ENCODE measurements at regions not wholly inside any gene's neighbourhood (a gene's known extent, or its start where the extent isn't known, plus 50 kb on each side); places are given as distances from the start of the nearest gene placed in this dataset.

GRCh38 chr18:78758496-78758895 lies 221.1 kb upstream of the SALL3 start:
- Histone ChIP-seq H3K9me2 (ENCODE audit: insufficient read depth, low read length) (no peaks in the 10 kb centered on the region), H3K27ac (ENCODE audit: low read depth, low read length, poor library complexity, severe bottlenecking) (no peak overlapping the region), H3K36me3 (ENCODE audit: insufficient read depth, low read length) (no peaks in the 10 kb centered on the region), H3K79me2 (ENCODE audit: insufficient read depth, low read depth, low read length) (no peaks in the 10 kb centered on the region), H3K4me2 (ENCODE audit: low read length) (no peak overlapping the region), H3K9me3 (ENCODE audit: low read length) (no peaks in the 10 kb centered on the region), H3K4me3 (ENCODE audit: low read depth, low read length, poor library complexity, severe bottlenecking) (no peak overlapping the region), H4K20me1 (ENCODE audit: insufficient read depth, low read length) (no peaks in the 10 kb centered on the region), H2AFZ (ENCODE audit: low read length) (no peak overlapping the region), H3K4me1 (ENCODE audit: insufficient read depth, low read length, poor library complexity, severe bottlenecking) (no peaks in the 10 kb centered on the region)
- TF ChIP-seq CTCF (conservative IDR thresholded peaks at IDR 0.05; ENCODE audit: low read length) = no peak
- TF ChIP-seq EZH2phosphoT487 (IDR thresholded peaks at IDR 0.05; ENCODE audit: borderline replicate concordance, low read depth, low read length) = no peak
- ChIA-PET POLR2A (no interaction called here), CTCF (ENCODE audit: unreplicated experiment) (no interaction called here)
- intact Hi-C loops (cut with micrococcal nuclease; ENCODE audit: unreplicated experiment) = no loop called here
- no TSS peak for BruUV-seq (replicated peaks)
- DNase-seq (ENCODE audit: low spot score) = no peak

GRCh38 chr18:78762753-78763152 lies 216.9 kb upstream of the SALL3 start:
- Histone ChIP-seq H3K9me3 (ENCODE audit: low read length) (no peaks in the 10 kb centered on the region), H4K20me1 (ENCODE audit: insufficient read depth, low read length) (no peaks in the 10 kb centered on the region), H3K27ac (ENCODE audit: low read depth, low read length, poor library complexity, severe bottlenecking) (no peak overlapping the region), H3K9me2 (ENCODE audit: insufficient read depth, low read length) (no peaks in the 10 kb centered on the region), H3K4me2 (ENCODE audit: low read length) (no peak overlapping the region), H3K4me3 (ENCODE audit: low read depth, low read length, poor library complexity, severe bottlenecking) (no peak overlapping the region), H2AFZ (ENCODE audit: low read length) (no peak overlapping the region), H3K36me3 (ENCODE audit: insufficient read depth, low read length) (no peaks in the 10 kb centered on the region), H3K4me1 (ENCODE audit: insufficient read depth, low read length, poor library complexity, severe bottlenecking) (no peaks in the 10 kb centered on the region), H3K79me2 (ENCODE audit: insufficient read depth, low read depth, low read length) (no peaks in the 10 kb centered on the region)
- ChIA-PET CTCF (ENCODE audit: unreplicated experiment) (no interaction called here), POLR2A (no interaction called here)
- intact Hi-C loops (cut with micrococcal nuclease; ENCODE audit: unreplicated experiment) = no loop called here
- TF ChIP-seq EZH2phosphoT487 (IDR thresholded peaks at IDR 0.05; ENCODE audit: borderline replicate concordance, low read depth, low read length) = no peak
- no peak for TF ChIP-seq CTCF (conservative IDR thresholded peaks at IDR 0.05; ENCODE audit: low read length)
- no peak for DNase-seq (ENCODE audit: low spot score)
- BruUV-seq (replicated peaks) = no TSS peak

GRCh38 chr18:78764544-78764943 lies 215.1 kb upstream of the SALL3 start:
- ChIA-PET POLR2A (no interaction called here), CTCF (ENCODE audit: unreplicated experiment) (no interaction called here)
- Histone ChIP-seq H3K27ac (ENCODE audit: low read depth, low read length, poor library complexity, severe bottlenecking) (no peak overlapping the region), H3K79me2 (ENCODE audit: insufficient read depth, low read depth, low read length) (no peaks in the 10 kb centered on the region), H3K9me2 (ENCODE audit: insufficient read depth, low read length) (no peaks in the 10 kb centered on the region), H3K4me2 (ENCODE audit: low read length) (no peak overlapping the region), H3K4me1 (ENCODE audit: insufficient read depth, low read length, poor library complexity, severe bottlenecking) (no peaks in the 10 kb centered on the region), H2AFZ (ENCODE audit: low read length) (no peak overlapping the region), H4K20me1 (ENCODE audit: insufficient read depth, low read length) (no peaks in the 10 kb centered on the region), H3K4me3 (ENCODE audit: low read depth, low read length, poor library complexity, severe bottlenecking) (no peak overlapping the region), H3K36me3 (ENCODE audit: insufficient read depth, low read length) (no peaks in the 10 kb centered on the region), H3K9me3 (ENCODE audit: low read length) (no peaks in the 10 kb centered on the region)
- DNase-seq (ENCODE audit: low spot score) = no peak
- intact Hi-C loops (cut with micrococcal nuclease; ENCODE audit: unreplicated experiment) = no loop called here
- TF ChIP-seq EZH2phosphoT487 (IDR thresholded peaks at IDR 0.05; ENCODE audit: borderline replicate concordance, low read depth, low read length) = no peak
- no peak for TF ChIP-seq CTCF (conservative IDR thresholded peaks at IDR 0.05; ENCODE audit: low read length)
- BruUV-seq (replicated peaks) = no TSS peak
